Heart left ventricle (tissue), 16 donors: ENCODE measurements at regions not wholly inside any gene's neighbourhood (a gene's known extent, or its start where the extent isn't known, plus 50 kb on each side); places are given as distances from the start of the nearest gene placed in this dataset.

Experiments used
- ATAC-seq, 4 donors: fragments of 200-7000 bp; cut with Tn5 transposase; one replicate each; pipeline ENCODE4 v1.9.1; 2020 to 2022; ENCODE audit warnings: moderate library complexity in 4 of 4, mild to moderate bottlenecking in 3 of 4, moderate number of reproducible peaks in 1 of 4
- DNase-seq, 5 donors: peaks; one replicate each; pipeline ENCODE4 v3.0.0-alpha.2; 2020
- H3K27ac ChIP-seq, 12 donors: fragments of 200-600 bp; sonication (generic) in 4 of 12; one replicate each; pipeline versions ENCODE4 v1.5.0 to v1.8.0; 2016 to 2022; ENCODE audit warnings: mild to moderate bottlenecking in 2 of 12
- H3K27me3 ChIP-seq, 9 donors: fragments of 200-600 bp; sonication (generic) in 2 of 9; one replicate each; pipeline versions ENCODE4 v1.5.1 to v1.8.0; 2016 to 2022; ENCODE audit warnings: mild to moderate bottlenecking in 3 of 9
- H3K36me3 ChIP-seq, 9 donors: fragments of 200-600 bp; sonication (generic) in 2 of 9; one replicate each; pipeline versions ENCODE4 v1.5.0 to v1.8.0; 2018 to 2022; ENCODE audit warnings: mild to moderate bottlenecking in 2 of 9
- H3K4me1 ChIP-seq, 12 donors: fragments of 200-600 bp; sonication (generic) in 4 of 12; one replicate each; pipeline versions ENCODE4 v1.5.0 to v1.8.0; 2016 to 2022; ENCODE audit warnings: mild to moderate bottlenecking in 3 of 12
- H3K4me3 ChIP-seq, 12 donors: fragments of 200-600 bp; sonication (generic) in 4 of 12; one replicate each; pipeline versions ENCODE4 v1.5.0 to v1.8.0; 2017 to 2022; ENCODE audit warnings: mild to moderate bottlenecking in 9 of 12, moderate library complexity in 4 of 12
- H3K9me3 ChIP-seq, 12 donors: fragments of 200-600 bp; sonication (generic) in 4 of 12; one replicate each; pipeline versions ENCODE4 v1.5.0 to v1.8.0; 2016 to 2022; ENCODE audit warnings: mild to moderate bottlenecking in 1 of 12
- POLR2A ChIP-seq, 2 donors: fragments of 450-650 bp; IDR thresholded peaks; one replicate each; pipeline ENCODE4 v1.6.1; 2017; ENCODE audit warnings: antibody characterized with exemption in 2 of 2, mild to moderate bottlenecking in 2 of 2, moderate library complexity in 2 of 2
- WGBS, 4 donors: extraction: QIAGEN DNeasy Blood & Tissue Kit in 2 of 4; methylation state at CpG; one replicate each; pipeline versions ENCODE4 v1.1.5 to v1.1.7; 2013 to 2018; 5-methylcytosine and 5-hydroxymethylcytosine counted together
- intact Hi-C, 10 donors: fragments of 100-400 bp; cut with DNase I; formaldehyde crosslinking; loops; one replicate each; pipeline versions ENCODE4 v1.11.1 to v1.14.2; 2022
- TF ChIP-seq, protein P1 (sequence below), 12 donors: fragments of 200-600 bp; sonication (generic) in 4 of 12; IDR thresholded peaks; one replicate each; pipeline versions ENCODE4 v1.5.0 to v1.8.0; 2018 to 2022; ENCODE audit warnings: antibody characterized with exemption in 12 of 12, mild to moderate bottlenecking in 5 of 12
- donor health status: ischemic (EF 13 %, LVEDD 7.1; RV severe dilation, severe dysfunction).
- donor health status: healthy with polysubstance abuse.
- donor health status: DM: no; HTN: yes; CAD: no.
- donor health status: DM: no; HTN: no; CAD: no.
- donor health status: ischemic (EF 25% LVEDD 6.9; RV normal size, moderate dysfunction).
- donor health status: ischemic (EF 25% LVEDD 5.7; RV mildly dilated, moderate dysfunction).
- donor health status: healthy.
- donor health status: DM: yes; HTN: yes; CAD: no.
- donor health status: ischemic (EF 35%, LVEDD 5.7; RV mildly dilated, moderate dysfunction).
- donor health status: nonischemic (EF 11% LVEDD 7.7; RV severe dilation, severe dysfunction).
- donor health status: DM: yes; HTN: yes; CAD: no.
- donor health status: PGD.
- donor health status: ischemic (EF 29% LVEDD 5.4; RV normal size, mild dysfunction).
- donor health status: nonischemic (EF 23%, LVEDD 6.1; RV moderate dilation, normal function).

- ATAC-seq (no peak), DNase-seq (no peak)
- H3K27ac ChIP-seq: no peak overlapping the region
- H3K36me3 ChIP-seq: no peaks in the 10 kb centered on the region
- no peak overlapping the region for H3K4me3 ChIP-seq
- intact Hi-C loops: no loop called here
- WGBS, 4 donors: 49 to 82% (median 60%) methylated on average over 3 of the region's 3 CpGs
- no peaks in the 10 kb centered on the region for H3K27me3 ChIP-seq
- TF ChIP-seq POLR2A (IDR thresholded peaks at IDR 0.05): no peak
- TF ChIP-seq, protein P1, sequence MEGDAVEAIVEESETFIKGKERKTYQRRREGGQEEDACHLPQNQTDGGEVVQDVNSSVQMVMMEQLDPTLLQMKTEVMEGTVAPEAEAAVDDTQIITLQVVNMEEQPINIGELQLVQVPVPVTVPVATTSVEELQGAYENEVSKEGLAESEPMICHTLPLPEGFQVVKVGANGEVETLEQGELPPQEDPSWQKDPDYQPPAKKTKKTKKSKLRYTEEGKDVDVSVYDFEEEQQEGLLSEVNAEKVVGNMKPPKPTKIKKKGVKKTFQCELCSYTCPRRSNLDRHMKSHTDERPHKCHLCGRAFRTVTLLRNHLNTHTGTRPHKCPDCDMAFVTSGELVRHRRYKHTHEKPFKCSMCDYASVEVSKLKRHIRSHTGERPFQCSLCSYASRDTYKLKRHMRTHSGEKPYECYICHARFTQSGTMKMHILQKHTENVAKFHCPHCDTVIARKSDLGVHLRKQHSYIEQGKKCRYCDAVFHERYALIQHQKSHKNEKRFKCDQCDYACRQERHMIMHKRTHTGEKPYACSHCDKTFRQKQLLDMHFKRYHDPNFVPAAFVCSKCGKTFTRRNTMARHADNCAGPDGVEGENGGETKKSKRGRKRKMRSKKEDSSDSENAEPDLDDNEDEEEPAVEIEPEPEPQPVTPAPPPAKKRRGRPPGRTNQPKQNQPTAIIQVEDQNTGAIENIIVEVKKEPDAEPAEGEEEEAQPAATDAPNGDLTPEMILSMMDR (IDR thresholded peaks at IDR 0.05): no peak
- no peaks in the 10 kb centered on the region for H3K4me1 ChIP-seq
- no peaks in the 10 kb centered on the region for H3K9me3 ChIP-seq
Observed at GRCh38 chr2:59217360-59217759, 976.2 kb upstream of the FANCL start.

GRCh38 chr2:59206361-59206760 lies 965.2 kb upstream of the FANCL start:
- Histone ChIP-seq H3K4me3 (no peak overlapping the region), H3K4me1 (no peaks in the 10 kb centered on the region), H3K9me3 (peaks cover 0 to 8% (median 0%) of the 10 kb centered on the region in 12 donors), H3K27ac (no peak overlapping the region), H3K36me3 (no peaks in the 10 kb centered on the region), H3K27me3 (no peaks in the 10 kb centered on the region)
- WGBS, 4 donors: 70 to 76% (median 73%) methylated on average over 4 of the region's 4 CpGs
- intact Hi-C loops: no loop called here
- DNase-seq: no peak
- ATAC-seq: no peak
- TF ChIP-seq, protein P1 (IDR thresholded peaks at IDR 0.05): no peak
- no peak for TF ChIP-seq POLR2A (IDR thresholded peaks at IDR 0.05)

DNA sequence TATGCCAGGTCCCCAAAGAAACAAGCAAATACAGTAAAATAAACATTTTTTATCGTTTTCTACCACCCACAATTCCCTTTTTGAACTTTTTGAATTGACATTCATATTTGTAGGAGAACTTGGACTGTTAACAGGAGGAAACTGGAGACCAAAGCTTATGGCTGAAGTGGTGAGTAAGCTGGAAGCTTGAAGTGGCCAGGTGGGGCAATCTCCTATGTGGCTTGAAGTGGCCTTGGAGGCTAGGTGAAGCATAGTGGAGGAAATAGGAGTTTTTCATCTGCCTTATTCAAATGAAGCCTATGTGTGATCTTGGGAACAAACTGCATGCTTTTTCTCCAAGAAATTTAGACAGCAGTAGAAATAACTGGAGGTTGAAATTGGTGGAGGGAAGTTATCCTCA lies 962.9 kb upstream of the FANCL start:
- H3K27me3 ChIP-seq: peaks cover 0 to 3% (median 0%) of the 10 kb centered on the region in 9 donors
- H3K4me1 ChIP-seq: no peaks in the 10 kb centered on the region
- ATAC-seq (no peak), DNase-seq (no peak)
- no peak for TF ChIP-seq POLR2A (IDR thresholded peaks at IDR 0.05)
- TF ChIP-seq, protein P1 (IDR thresholded peaks at IDR 0.05): no peak
- no peaks in the 10 kb centered on the region for H3K9me3 ChIP-seq
- H3K27ac ChIP-seq: no peak overlapping the region
- intact Hi-C loops: no loop called here
- H3K4me3 ChIP-seq: no peak overlapping the region
- 40 to 42% (median 41%) methylated on average over 1 of the region's 1 CpG for WGBS, 4 donors
- H3K36me3 ChIP-seq: no peaks in the 10 kb centered on the region

DNA sequence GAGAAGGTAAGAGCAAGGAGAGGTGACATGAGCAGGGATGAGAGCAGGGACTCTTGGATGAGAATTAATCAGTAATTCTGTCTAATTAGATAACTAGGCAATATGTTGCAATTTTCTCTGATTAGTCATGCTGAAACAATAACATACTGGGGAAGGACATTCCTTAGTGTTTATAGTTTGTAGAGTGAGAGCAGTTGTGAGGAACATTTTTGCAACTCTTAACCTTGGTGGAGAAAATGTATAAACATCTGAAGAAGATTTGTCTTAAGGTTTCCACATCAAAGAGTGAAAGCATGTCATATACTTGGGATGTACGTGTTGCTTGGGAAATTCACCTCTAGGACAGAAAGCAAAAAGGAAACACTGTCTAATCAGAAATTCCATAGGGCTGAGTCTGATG lies 955.4 kb upstream of the FANCL start:
- Histone ChIP-seq H3K27me3 (peaks cover 0 to 6% (median 0%) of the 10 kb centered on the region in 9 donors), H3K4me3 (no peak overlapping the region), H3K27ac (no peak overlapping the region), H3K9me3 (no peaks in the 10 kb centered on the region), H3K4me1 (no peaks in the 10 kb centered on the region), H3K36me3 (no peaks in the 10 kb centered on the region)
- TF ChIP-seq POLR2A (IDR thresholded peaks at IDR 0.05): no peak
- TF ChIP-seq, protein P1 (IDR thresholded peaks at IDR 0.05): no peak
- WGBS, 4 donors: 71 to 83% (median 78%) methylated on average over 1 of the region's 1 CpG
- DNase-seq (no peak), ATAC-seq (no peak)
- intact Hi-C loops: no loop called here
